ENCODE measurements at regions not wholly inside any gene's neighbourhood (a gene's known extent, or its start where the extent isn't known, plus 50 kb on each side); places are given as distances from the start of the nearest gene placed in this dataset.

- no peak for TF ChIP-seq ARNTL (CRISPR knock-in tag; IDR thresholded peaks at IDR 0.05; ENCODE audit: borderline replicate concordance, low read depth)
- TF ChIP-seq TOX (CRISPR knock-in tag; IDR thresholded peaks at IDR 0.05; ENCODE audit: borderline replicate concordance) = no peak
- TF ChIP-seq TSHZ2 (CRISPR knock-in tag; IDR thresholded peaks at IDR 0.05) = no peak
- no peak for TF ChIP-seq PATZ1 (CRISPR knock-in tag; IDR thresholded peaks at IDR 0.05; ENCODE audit: borderline replicate concordance)
- TF ChIP-seq ZFP3 (CRISPR knock-in tag; IDR thresholded peaks at IDR 0.05) = no peak
- no peak for TF ChIP-seq CSDC2 (CRISPR knock-in tag; IDR thresholded peaks at IDR 0.05)
Measured at GRCh38 chr2:242040303-242040655, 170.8 kb downstream of the RTP5 start.

Data from SK-N-SH treated with all-trans-retinoic acid at 6 μM for 48 hours (cell line).